ENCODE measurements at regions not wholly inside any gene's neighbourhood (a gene's known extent, or its start where the extent isn't known, plus 50 kb on each side); places are given as distances from the start of the nearest gene placed in this dataset. TPM values are rescaled to one million over a fixed set of nuclear protein-coding genes. Genes with fewer than 3 reads are reported as not detected.

- intact Hi-C loops (cut with DNase I): loop anchor here (2.0 kb wide), 1 partner anchor 36 kb away; no protein-coding TSS in a partner anchor
- no peaks in the 10 kb centered on the region for H3K36me3 ChIP-seq
- DNase-seq (ENCODE audit: extremely low spot score in 2 of 2): no peak
Measured at GRCh38 chr7:142308326-142308725, 50.5 kb upstream of the PRSS58 start.

More at GRCh38 chr7:142308326-142308725, 50.5 kb upstream of the PRSS58 start:
- Histone ChIP-seq H3K4me1 (no peaks in the 10 kb centered on the region), H3K9me3 (no peaks in the 10 kb centered on the region), H3K27ac (no peak overlapping the region), H3K4me3 (no peak overlapping the region), H3K27me3 (no peaks in the 10 kb centered on the region)
- no peak for TF ChIP-seq POLR2A (IDR thresholded peaks at IDR 0.05)
- TF ChIP-seq CTCF (IDR thresholded peaks at IDR 0.05): no peak
- TF ChIP-seq POLR2AphosphoS5 (IDR thresholded peaks at IDR 0.05; ENCODE audit: insufficient read depth in 1 of 2, low read depth in 1 of 2): no peak

Small RNA genes lying in the stretch of these regions (small RNA-seq; reads per million reads assigned to genes)
- gene TRBV5-2: not detected
- gene TRBV8-1: not detected
- not detected for gene TRBV8-2

Measured in vagina (tissue), 2 donors.